GM19025 (cell line): ENCODE measurements at regions not wholly inside any gene's neighbourhood (a gene's known extent, or its start where the extent isn't known, plus 50 kb on each side); places are given as distances from the start of the nearest gene placed in this dataset.

ENCODE experiments used
- ATAC-seq: cut with Tn5 transposase; IDR thresholded peaks from one replicate; pipeline ENCODE4 v1.9.1; 2021; ENCODE audit warnings: mild to moderate bottlenecking, low read depth, moderate library complexity; ENCODE audit not compliant: unreplicated experiment

GRCh38 chr20:58139849-58140786 is 88.3 kb downstream of the ANKRD60 start:
- ATAC-seq: no peak

- no peak for ATAC-seq
Measured at GRCh38 chr20:58138395-58138794, 90.1 kb downstream of the ANKRD60 start.

- no peak for ATAC-seq
Measured at GRCh38 chr20:58137651-58138265, 90.7 kb downstream of the ANKRD60 start.

GRCh38 chr20:58137236-58137635 is 91.2 kb downstream of the ANKRD60 start:
- ATAC-seq: no peak

GRCh38 chr20:58136149-58136484 is 92.3 kb downstream of the ANKRD60 start:
- ATAC-seq: no peak

GRCh38 chr20:58135441-58136148 is 92.9 kb downstream of the ANKRD60 start:
- ATAC-seq: no peak

- ATAC-seq: no peak
Measured at GRCh38 chr20:58133020-58133808, 95.2 kb downstream of the ANKRD60 start.

- ATAC-seq: no peak
Measured at GRCh38 chr20:58131551-58132142, 96.8 kb downstream of the ANKRD60 start.

- no peak for ATAC-seq
Measured at GRCh38 chr20:58131151-58131550, 97.3 kb downstream of the ANKRD60 start.

- ATAC-seq: no peak
Measured at GRCh38 chr20:58130581-58130980, 97.9 kb downstream of the ANKRD60 start.

- no peak for ATAC-seq
Measured at GRCh38 chr20:58130156-58130555, 98.3 kb downstream of the ANKRD60 start.

GRCh38 chr20:58129721-58130151 is 98.7 kb downstream of the ANKRD60 start:
- ATAC-seq: no peak

- ATAC-seq: no peak
Measured at GRCh38 chr20:58128635-58129625, 99.5 kb downstream of the ANKRD60 start.

GRCh38 chr20:58127701-58128111 is 100.7 kb downstream of the ANKRD60 start:
- ATAC-seq: no peak

GRCh38 chr20:58125726-58126125 is 102.7 kb downstream of the ANKRD60 start:
- ATAC-seq: no peak

GRCh38 chr20:58117944-58118343 is 110.5 kb downstream of the ANKRD60 start:
- ATAC-seq: no peak

GRCh38 chr20:58116505-58116904 is 111.9 kb downstream of the ANKRD60 start:
- no peak for ATAC-seq

GRCh38 chr20:58113716-58114115 is 114.7 kb downstream of the ANKRD60 start:
- ATAC-seq: no peak
